Stimulated activated CD8-positive, alpha-beta memory T cell treated with anti-CD3 and anti-CD28 coated beads, Interleukin-15, amount 100 ng/mL, for 48 hours (primary cell): ENCODE measurements at regions not wholly inside any gene's neighbourhood (a gene's known extent, or its start where the extent isn't known, plus 50 kb on each side); places are given as distances from the start of the nearest gene placed in this dataset.
"Not testable (repeated sequence)": the region's sequence is repeated elsewhere in the genome, so short reads cannot be mapped to it uniquely, and the experiment has no call there.

ENCODE experiments used
- DNase-seq, 2 donors: peaks; one replicate each; pipeline ENCODE4 v3.0.0-alpha.2; 2020; ENCODE audit warnings: low read depth in 2 of 2

GRCh38 chr3:75583116-75583515 lies 81.0 kb upstream of the FRG2C start:
- not testable (repeated sequence) for DNase-seq

DNA sequence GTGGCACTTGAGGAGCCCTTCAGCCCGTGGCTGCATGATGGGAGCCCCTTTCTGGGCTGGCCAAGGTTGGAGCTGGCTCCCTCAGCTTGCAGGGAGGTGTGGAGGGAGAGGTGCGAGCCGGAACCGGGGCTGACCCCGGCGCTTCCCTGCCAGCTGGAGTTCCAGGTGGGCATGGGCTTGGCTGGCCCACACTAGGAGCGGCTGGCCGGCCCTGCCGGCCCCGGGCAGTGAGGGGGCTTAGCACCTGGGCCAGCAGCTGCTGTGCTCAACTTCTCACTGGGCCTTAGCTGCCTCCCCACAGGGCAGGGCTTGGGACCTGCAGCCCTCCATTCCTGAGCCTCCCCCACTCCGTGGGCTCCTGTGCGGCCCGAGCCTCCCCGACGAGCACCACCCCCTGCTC lies 76.4 kb upstream of the FRG2C start:
- DNase-seq: not testable (repeated sequence)

GRCh38 chr3:75590382-75590781 lies 73.7 kb upstream of the FRG2C start:
- not testable (repeated sequence) for DNase-seq

- DNase-seq: peak in 1 of 2 donors; percentile 19
These were observed 59.7 kb upstream of the FRG2C start for GRCh38 chr3:75604286-75604934.

GRCh38 chr3:75607996-75608395 lies 56.1 kb upstream of the FRG2C start:
- not testable (repeated sequence) for DNase-seq

GRCh38 chr3:75609598-75609997 lies 54.5 kb upstream of the FRG2C start:
- not testable (repeated sequence) for DNase-seq

GRCh38 chr3:75610773-75611172 lies 53.4 kb upstream of the FRG2C start:
- DNase-seq: no peak

DNA sequence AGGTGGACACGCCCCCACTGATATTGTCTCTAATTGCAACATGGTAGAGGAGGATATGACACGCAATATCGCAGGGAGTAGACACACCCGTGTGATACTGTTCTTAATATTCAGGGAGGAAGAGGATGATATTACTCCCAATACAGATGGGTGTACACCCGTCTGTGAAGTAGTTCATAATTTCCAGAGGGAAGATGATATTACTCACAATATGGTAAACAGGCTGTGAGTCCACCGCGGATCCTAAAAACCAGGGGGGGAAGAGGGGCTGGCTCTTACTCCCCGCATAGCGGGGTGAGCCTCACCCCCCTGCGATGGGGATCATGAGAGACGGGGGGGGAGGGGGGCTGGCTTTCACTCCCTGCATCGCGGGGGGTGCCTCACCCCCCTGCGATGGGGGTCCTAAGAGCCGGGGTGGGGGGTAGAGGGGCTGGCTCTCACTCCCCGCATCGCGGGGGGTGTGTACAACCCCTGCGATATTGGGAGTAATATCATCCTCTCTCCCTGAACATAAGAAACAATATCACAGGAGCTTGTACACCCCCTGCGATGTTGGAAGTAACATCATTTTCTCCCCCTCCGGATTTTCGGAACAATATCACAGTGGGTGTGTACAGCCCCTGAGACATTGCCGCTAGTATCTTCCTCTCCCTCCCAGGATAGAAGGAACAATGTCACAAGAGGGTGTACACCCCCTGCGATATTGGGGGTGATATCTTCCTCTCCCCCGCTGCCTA lies 52.2 kb upstream of the FRG2C start:
- DNase-seq: not testable (repeated sequence)
